ENCODE measurements at regions not wholly inside any gene's neighbourhood (a gene's known extent, or its start where the extent isn't known, plus 50 kb on each side); places are given as distances from the start of the nearest gene placed in this dataset.
"Not testable (repeated sequence)": the region's sequence is repeated elsewhere in the genome, so short reads cannot be mapped to it uniquely, and the experiment has no call there.

GRCh38 chr12:54117392-54117791 is 63.8 kb downstream of the HOXC4 start:
- TF ChIP-seq CTCF, POLR2A (IDR thresholded peaks at IDR 0.05): not testable (repeated sequence)

Data from adrenal gland (tissue), 5 donors.